ENCODE measurements at regions not wholly inside any gene's neighbourhood (a gene's known extent, or its start where the extent isn't known, plus 50 kb on each side); places are given as distances from the start of the nearest gene placed in this dataset.

DNA sequence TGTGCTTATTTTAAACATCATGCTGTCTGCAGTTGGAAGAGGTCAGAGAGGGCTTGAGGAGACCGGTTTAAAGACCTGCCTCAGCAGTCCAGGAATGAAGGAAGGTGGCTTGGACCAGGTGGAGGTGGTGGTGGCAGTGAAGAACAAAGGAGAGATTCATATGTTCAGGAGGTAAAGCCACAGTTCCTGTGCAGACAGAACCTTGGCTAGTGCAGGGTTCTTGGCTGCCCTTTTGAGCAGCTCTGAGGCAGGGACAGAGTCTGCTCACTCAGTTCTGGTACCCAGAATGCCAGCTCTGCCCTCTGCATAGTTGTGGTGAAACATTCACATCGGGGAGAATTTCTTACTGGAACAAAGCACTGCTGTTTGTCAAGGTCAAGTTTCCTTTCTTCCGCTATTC, 669.7 kb upstream of the HS6ST1 start:
- H3K4me1 ChIP-seq = peaks cover 18 to 25% (median 20%) of the 10 kb centered on the region in 3 donors
- H3K27ac ChIP-seq = no peak overlapping the region
- intact Hi-C loops (cut with DNase I) = no loop called here
- H3K27me3 ChIP-seq = no peaks in the 10 kb centered on the region
- TF ChIP-seq, protein P1, sequence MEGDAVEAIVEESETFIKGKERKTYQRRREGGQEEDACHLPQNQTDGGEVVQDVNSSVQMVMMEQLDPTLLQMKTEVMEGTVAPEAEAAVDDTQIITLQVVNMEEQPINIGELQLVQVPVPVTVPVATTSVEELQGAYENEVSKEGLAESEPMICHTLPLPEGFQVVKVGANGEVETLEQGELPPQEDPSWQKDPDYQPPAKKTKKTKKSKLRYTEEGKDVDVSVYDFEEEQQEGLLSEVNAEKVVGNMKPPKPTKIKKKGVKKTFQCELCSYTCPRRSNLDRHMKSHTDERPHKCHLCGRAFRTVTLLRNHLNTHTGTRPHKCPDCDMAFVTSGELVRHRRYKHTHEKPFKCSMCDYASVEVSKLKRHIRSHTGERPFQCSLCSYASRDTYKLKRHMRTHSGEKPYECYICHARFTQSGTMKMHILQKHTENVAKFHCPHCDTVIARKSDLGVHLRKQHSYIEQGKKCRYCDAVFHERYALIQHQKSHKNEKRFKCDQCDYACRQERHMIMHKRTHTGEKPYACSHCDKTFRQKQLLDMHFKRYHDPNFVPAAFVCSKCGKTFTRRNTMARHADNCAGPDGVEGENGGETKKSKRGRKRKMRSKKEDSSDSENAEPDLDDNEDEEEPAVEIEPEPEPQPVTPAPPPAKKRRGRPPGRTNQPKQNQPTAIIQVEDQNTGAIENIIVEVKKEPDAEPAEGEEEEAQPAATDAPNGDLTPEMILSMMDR (IDR thresholded peaks at IDR 0.05) = no peak
- FAIRE-seq (no peak), ATAC-seq (no peak), DNase-seq (no peak)
- no peak overlapping the region for H3K4me3 ChIP-seq
- WGBS, 2 donors = 48 to 52% methylated on average over 3 of the region's 3 CpGs
- no peaks in the 10 kb centered on the region for H3K9me3 ChIP-seq
- H3K36me3 ChIP-seq = no peaks in the 10 kb centered on the region

DNA sequence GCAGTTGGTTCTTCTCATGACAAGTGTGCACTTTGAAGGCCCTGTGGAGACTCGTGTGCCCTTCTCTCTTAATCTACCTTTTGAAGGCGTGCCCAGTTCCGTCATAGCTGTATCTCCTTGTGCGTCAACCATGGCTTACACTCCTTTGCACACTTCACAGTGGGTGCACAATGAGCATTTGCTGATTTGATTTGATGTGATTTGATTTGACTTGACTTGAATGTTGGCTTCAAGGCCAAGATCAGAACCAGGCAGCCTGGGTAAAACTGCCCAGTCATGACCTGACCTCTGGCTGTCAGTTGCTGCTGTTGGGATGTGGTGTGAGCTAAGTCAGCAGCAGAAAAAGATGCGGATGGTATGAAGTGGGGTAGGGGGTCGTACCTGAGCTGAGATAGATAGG, 670.3 kb upstream of the HS6ST1 start:
- no peaks in the 10 kb centered on the region for H3K36me3 ChIP-seq
- no peak overlapping the region for H3K4me3 ChIP-seq
- H3K4me1 ChIP-seq = peaks cover 18 to 25% (median 20%) of the 10 kb centered on the region in 3 donors
- no peaks in the 10 kb centered on the region for H3K9me3 ChIP-seq
- no peak for FAIRE-seq
- ATAC-seq = no peak
- H3K27ac ChIP-seq = no peak overlapping the region
- H3K27me3 ChIP-seq = no peaks in the 10 kb centered on the region
- TF ChIP-seq, protein P1 (IDR thresholded peaks at IDR 0.05) = no peak
- 85% methylated on average over 6 of the region's 6 CpGs for WGBS, 2 donors
- no peak for DNase-seq
- intact Hi-C loops (cut with DNase I) = no loop called here

DNA sequence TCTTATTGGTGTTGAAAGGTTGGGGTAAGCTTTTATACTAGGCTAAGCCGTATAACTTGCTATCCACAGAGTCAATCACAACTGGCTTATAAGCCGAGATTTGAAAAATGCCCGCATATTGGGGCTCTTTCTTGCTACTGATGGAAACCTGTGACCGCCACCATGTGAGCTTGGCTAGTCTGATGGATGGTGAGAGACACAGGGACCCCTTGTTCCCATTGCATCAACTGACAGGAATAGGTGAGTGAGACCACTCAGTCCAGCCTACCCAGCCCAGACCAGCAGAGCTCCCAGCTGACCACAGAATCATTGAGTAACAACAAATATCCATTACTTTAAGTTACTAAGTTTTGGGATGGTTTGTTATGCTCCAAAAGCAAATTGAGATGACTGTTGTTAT, 676.4 kb upstream of the HS6ST1 start:
- DNase-seq (no peak), FAIRE-seq (no peak), ATAC-seq (no peak)
- Histone ChIP-seq H3K36me3 (no peaks in the 10 kb centered on the region), H3K27me3 (no peaks in the 10 kb centered on the region), H3K4me3 (no peak overlapping the region), H3K9me3 (no peaks in the 10 kb centered on the region), H3K27ac (no peak overlapping the region), H3K4me1 (no peaks in the 10 kb centered on the region)
- intact Hi-C loops (cut with DNase I) = no loop called here
- TF ChIP-seq, protein P1 (IDR thresholded peaks at IDR 0.05) = no peak
- 95 to 97% methylated on average over 4 of the region's 4 CpGs for WGBS, 2 donors

DNA sequence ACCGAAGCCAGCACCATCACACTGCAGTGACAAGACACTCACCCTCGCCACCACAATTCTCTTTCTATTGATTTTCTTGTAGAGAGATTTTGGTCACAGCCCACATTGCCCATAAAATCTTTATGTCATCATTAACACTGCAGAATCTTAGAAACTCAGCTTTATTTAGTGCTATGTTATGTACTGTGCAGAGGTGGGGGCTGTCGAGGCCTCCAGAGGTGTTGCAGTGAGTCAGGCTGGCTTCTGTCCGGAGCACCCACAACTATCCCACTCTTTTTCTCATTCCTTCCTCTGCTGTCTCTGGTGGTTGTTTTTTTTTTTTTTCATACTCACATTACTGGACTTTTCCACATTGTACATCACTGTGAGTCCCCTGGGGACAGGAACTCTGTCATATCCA, 677.4 kb upstream of the HS6ST1 start:
- ATAC-seq = no peak
- H3K27ac ChIP-seq = no peak overlapping the region
- H3K4me1 ChIP-seq = no peaks in the 10 kb centered on the region
- no peaks in the 10 kb centered on the region for H3K36me3 ChIP-seq
- no peaks in the 10 kb centered on the region for H3K9me3 ChIP-seq
- no peak overlapping the region for H3K4me3 ChIP-seq
- 84 to 95% methylated on average over 4 of the region's 4 CpGs for WGBS, 2 donors
- TF ChIP-seq, protein P1 (IDR thresholded peaks at IDR 0.05) = no peak
- no peak for DNase-seq
- no peaks in the 10 kb centered on the region for H3K27me3 ChIP-seq
- intact Hi-C loops (cut with DNase I) = no loop called here
- FAIRE-seq = no peak

DNA sequence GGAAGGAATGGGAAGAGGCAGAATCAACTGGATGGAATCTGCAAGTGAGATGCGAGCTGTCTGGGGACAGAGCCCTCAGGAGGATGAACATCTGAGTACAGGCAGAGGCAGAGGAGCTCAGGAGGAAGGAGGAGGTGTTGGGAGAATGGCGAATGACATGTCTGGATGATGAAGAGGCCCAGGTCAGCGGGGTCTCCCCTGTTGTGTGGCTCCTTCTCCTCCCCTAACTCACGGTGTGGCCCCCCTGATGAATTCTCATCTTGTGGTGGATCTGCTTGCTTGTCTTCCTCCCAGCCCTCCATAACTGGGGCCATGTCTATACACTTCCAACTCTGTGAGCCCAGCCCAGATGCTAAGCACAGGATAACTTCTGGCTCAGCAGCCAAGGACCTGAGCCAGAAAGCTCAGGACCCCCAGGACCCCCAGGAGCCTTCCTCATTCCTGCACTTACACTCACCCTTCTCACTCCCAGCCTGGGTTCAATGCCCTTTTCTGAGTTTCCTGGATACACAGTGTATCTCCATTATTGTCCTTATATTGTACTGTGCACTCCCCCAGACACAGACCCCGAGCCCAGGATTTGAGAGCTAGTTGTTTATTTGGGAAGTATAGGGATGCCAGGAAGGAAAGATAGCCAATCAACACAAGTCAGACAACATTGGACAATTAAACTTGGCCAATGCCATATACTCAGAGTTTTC, 678.6 kb upstream of the HS6ST1 start:
- Histone ChIP-seq H3K27me3 (no peaks in the 10 kb centered on the region), H3K9me3 (no peaks in the 10 kb centered on the region), H3K27ac (no peak overlapping the region), H3K36me3 (no peaks in the 10 kb centered on the region), H3K4me3 (no peak overlapping the region), H3K4me1 (no peaks in the 10 kb centered on the region)
- DNase-seq (no peak), ATAC-seq (no peak), FAIRE-seq (no peak)
- 90 to 94% methylated on average over 5 of the region's 5 CpGs for WGBS, 2 donors
- intact Hi-C loops (cut with DNase I) = no loop called here
- TF ChIP-seq, protein P1 (IDR thresholded peaks at IDR 0.05) = no peak

Data from pancreas (tissue), 10 donors.